ENCODE measurements at regions not wholly inside any gene's neighbourhood (a gene's known extent, or its start where the extent isn't known, plus 50 kb on each side); places are given as distances from the start of the nearest gene placed in this dataset.

GRCh38 chr1:244197851-244198375 is 146.8 kb downstream of the ZBTB18 start:
- Histone ChIP-seq H3K4me1 (ENCODE audit: insufficient read depth, low read length, severe bottlenecking) (no peaks in the 10 kb centered on the region), H3K27me3 (ENCODE audit: insufficient read depth, low read length) (no peaks in the 10 kb centered on the region), H3F3A (ENCODE audit: insufficient read depth, low read length) (no peaks in the 10 kb centered on the region), H3K4me3 (ENCODE audit: low read depth, low read length, poor library complexity, severe bottlenecking) (no peak overlapping the region), H3K9me3 (ENCODE audit: low read length) (no peaks in the 10 kb centered on the region), H3K4me2 (ENCODE audit: low read length) (no peak overlapping the region), H3K36me3 (ENCODE audit: insufficient read depth, low read length) (no peaks in the 10 kb centered on the region), H2AFZ (ENCODE audit: low read length) (no peak overlapping the region), H3K27ac (ENCODE audit: low read depth, low read length, poor library complexity, severe bottlenecking) (no peak overlapping the region), H3K9me2 (ENCODE audit: low read depth, low read length) (no peaks in the 10 kb centered on the region), H3K79me2 (ENCODE audit: insufficient read depth, low read length) (no peaks in the 10 kb centered on the region), H4K20me1 (ENCODE audit: insufficient read depth, low read length) (no peaks in the 10 kb centered on the region), H3K9ac (ENCODE audit: low read length) (no peak overlapping the region)
- no peak for TF ChIP-seq CTCF (IDR thresholded peaks at IDR 0.05; ENCODE audit: low read length)
- TF ChIP-seq EZH2 (IDR thresholded peaks at IDR 0.05; ENCODE audit: borderline replicate concordance, low read length) = no peak

GRCh38 chr1:244199902-244200301 is 148.8 kb downstream of the ZBTB18 start:
- Histone ChIP-seq H2AFZ (ENCODE audit: low read length) (no peak overlapping the region), H3K9me2 (ENCODE audit: low read depth, low read length) (no peaks in the 10 kb centered on the region), H3K36me3 (ENCODE audit: insufficient read depth, low read length) (no peaks in the 10 kb centered on the region), H3K79me2 (ENCODE audit: insufficient read depth, low read length) (no peaks in the 10 kb centered on the region), H3K4me2 (ENCODE audit: low read length) (no peak overlapping the region), H3K27ac (ENCODE audit: low read depth, low read length, poor library complexity, severe bottlenecking) (no peak overlapping the region), H3K4me1 (ENCODE audit: insufficient read depth, low read length, severe bottlenecking) (no peaks in the 10 kb centered on the region), H3K27me3 (ENCODE audit: insufficient read depth, low read length) (no peaks in the 10 kb centered on the region), H3K9me3 (ENCODE audit: low read length) (no peaks in the 10 kb centered on the region), H3K4me3 (ENCODE audit: low read depth, low read length, poor library complexity, severe bottlenecking) (no peak overlapping the region), H3K9ac (ENCODE audit: low read length) (no peak overlapping the region), H3F3A (ENCODE audit: insufficient read depth, low read length) (no peaks in the 10 kb centered on the region), H4K20me1 (ENCODE audit: insufficient read depth, low read length) (no peaks in the 10 kb centered on the region)
- TF ChIP-seq CTCF (IDR thresholded peaks at IDR 0.05; ENCODE audit: low read length) (no peak), EZH2 (IDR thresholded peaks at IDR 0.05; ENCODE audit: borderline replicate concordance, low read length) (no peak)

GRCh38 chr1:244200596-244200995 is 149.5 kb downstream of the ZBTB18 start:
- Histone ChIP-seq H3K27ac (ENCODE audit: low read depth, low read length, poor library complexity, severe bottlenecking) (no peak overlapping the region), H2AFZ (ENCODE audit: low read length) (no peak overlapping the region), H3K27me3 (ENCODE audit: insufficient read depth, low read length) (no peaks in the 10 kb centered on the region), H3K9me2 (ENCODE audit: low read depth, low read length) (no peaks in the 10 kb centered on the region), H3K9ac (ENCODE audit: low read length) (no peak overlapping the region), H3K4me2 (ENCODE audit: low read length) (no peak overlapping the region), H3F3A (ENCODE audit: insufficient read depth, low read length) (no peaks in the 10 kb centered on the region), H4K20me1 (ENCODE audit: insufficient read depth, low read length) (no peaks in the 10 kb centered on the region), H3K79me2 (ENCODE audit: insufficient read depth, low read length) (no peaks in the 10 kb centered on the region), H3K36me3 (ENCODE audit: insufficient read depth, low read length) (no peaks in the 10 kb centered on the region), H3K9me3 (ENCODE audit: low read length) (no peaks in the 10 kb centered on the region), H3K4me1 (ENCODE audit: insufficient read depth, low read length, severe bottlenecking) (no peaks in the 10 kb centered on the region), H3K4me3 (ENCODE audit: low read depth, low read length, poor library complexity, severe bottlenecking) (no peak overlapping the region)
- TF ChIP-seq EZH2 (IDR thresholded peaks at IDR 0.05; ENCODE audit: borderline replicate concordance, low read length) = no peak
- no peak for TF ChIP-seq CTCF (IDR thresholded peaks at IDR 0.05; ENCODE audit: low read length)
